ENCODE measurements at regions not wholly inside any gene's neighbourhood (a gene's known extent, or its start where the extent isn't known, plus 50 kb on each side); places are given as distances from the start of the nearest gene placed in this dataset.
"Not testable (repeated sequence)": the region's sequence is repeated elsewhere in the genome, so short reads cannot be mapped to it uniquely, and the experiment has no call there.

DNA sequence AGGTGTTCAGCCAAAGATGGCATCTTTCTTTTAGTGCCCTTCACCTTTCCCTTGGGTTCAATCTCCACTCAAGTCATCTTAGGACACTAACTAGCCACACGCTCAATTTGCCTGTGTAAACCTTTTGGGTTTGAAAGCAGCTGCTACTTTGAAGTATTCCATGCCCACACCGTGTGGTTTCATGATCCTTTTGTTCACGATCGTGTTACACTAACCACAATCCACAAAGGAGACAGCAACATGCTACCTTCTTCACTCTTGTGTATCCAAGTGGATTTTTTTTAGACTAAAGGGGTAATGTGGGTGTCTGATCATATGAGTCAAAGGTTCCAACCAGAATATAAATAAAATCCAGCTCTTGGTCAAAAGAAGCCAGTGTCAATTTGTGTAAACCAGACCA lies 122.7 kb upstream of the FAR2 start:
- no peak overlapping the region for H3K27ac Mint-ChIP-seq
- no peaks in the 10 kb centered on the region for H3K27me3 Mint-ChIP-seq (ENCODE audit: insufficient read depth)
- H3K4me3 Mint-ChIP-seq, result no peak overlapping the region
- H3K9me3 Mint-ChIP-seq, result peaks cover 3% of the 10 kb centered on the region
- no peak for DNase-seq
- TF ChIP-seq, protein P1, sequence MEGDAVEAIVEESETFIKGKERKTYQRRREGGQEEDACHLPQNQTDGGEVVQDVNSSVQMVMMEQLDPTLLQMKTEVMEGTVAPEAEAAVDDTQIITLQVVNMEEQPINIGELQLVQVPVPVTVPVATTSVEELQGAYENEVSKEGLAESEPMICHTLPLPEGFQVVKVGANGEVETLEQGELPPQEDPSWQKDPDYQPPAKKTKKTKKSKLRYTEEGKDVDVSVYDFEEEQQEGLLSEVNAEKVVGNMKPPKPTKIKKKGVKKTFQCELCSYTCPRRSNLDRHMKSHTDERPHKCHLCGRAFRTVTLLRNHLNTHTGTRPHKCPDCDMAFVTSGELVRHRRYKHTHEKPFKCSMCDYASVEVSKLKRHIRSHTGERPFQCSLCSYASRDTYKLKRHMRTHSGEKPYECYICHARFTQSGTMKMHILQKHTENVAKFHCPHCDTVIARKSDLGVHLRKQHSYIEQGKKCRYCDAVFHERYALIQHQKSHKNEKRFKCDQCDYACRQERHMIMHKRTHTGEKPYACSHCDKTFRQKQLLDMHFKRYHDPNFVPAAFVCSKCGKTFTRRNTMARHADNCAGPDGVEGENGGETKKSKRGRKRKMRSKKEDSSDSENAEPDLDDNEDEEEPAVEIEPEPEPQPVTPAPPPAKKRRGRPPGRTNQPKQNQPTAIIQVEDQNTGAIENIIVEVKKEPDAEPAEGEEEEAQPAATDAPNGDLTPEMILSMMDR (IDR thresholded peaks at IDR 0.05), result no peak
- no peaks in the 10 kb centered on the region for H3K36me3 Mint-ChIP-seq (ENCODE audit: low read depth)
- no peaks in the 10 kb centered on the region for H3K4me1 Mint-ChIP-seq (ENCODE audit: low read depth)

DNA sequence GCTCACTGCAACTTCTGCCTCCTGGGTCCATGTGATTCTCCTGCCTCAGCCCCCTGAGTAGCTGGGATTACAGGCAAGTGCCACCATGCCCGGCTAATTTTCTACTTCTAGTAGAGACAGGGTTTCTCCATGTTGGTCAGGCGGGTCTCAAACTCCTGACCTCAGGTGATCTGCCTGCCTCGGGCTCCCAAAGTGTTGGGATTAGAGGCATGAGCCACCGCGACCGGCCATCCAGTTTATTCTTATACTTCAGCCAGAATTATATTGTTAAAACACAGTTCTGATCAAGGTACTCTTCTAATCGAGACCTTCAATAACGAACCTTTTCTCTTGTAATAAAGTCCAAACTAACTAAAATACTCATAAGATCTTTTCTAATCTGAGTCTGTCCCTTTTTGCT lies 119.6 kb upstream of the FAR2 start:
- not testable (repeated sequence) for H3K36me3 Mint-ChIP-seq (ENCODE audit: low read depth); H3K27ac Mint-ChIP-seq; H3K4me1 Mint-ChIP-seq (ENCODE audit: low read depth); H3K9me3 Mint-ChIP-seq; H3K27me3 Mint-ChIP-seq (ENCODE audit: insufficient read depth); H3K4me3 Mint-ChIP-seq; DNase-seq

DNA sequence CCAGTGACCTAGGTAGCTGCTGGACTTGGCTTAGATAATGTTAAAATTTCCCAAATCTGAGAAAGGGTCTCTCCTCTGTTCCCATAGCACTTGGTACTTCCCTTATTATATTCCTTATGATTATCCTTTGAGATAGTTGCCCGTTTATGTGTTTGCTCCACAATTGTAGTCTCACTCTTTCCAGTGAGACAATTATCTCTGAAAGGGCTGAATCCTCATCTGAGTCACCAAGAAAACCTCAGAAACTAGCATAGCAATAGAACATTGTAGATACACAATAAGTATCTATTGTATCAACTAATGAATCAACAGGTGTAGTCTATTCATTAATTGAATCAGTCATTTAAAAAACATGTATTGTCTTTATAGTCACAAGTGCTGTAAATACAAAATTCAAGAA lies 119.1 kb upstream of the FAR2 start:
- Mint-ChIP-seq H3K27me3 (ENCODE audit: insufficient read depth) (no peaks in the 10 kb centered on the region), H3K9me3 (no peaks in the 10 kb centered on the region; the same call in none of the 2 replicates), H3K27ac (no peak overlapping the region), H3K36me3 (ENCODE audit: low read depth) (no peaks in the 10 kb centered on the region), H3K4me3 (no peak overlapping the region), H3K4me1 (ENCODE audit: low read depth) (no peaks in the 10 kb centered on the region)
- TF ChIP-seq, protein P1 (IDR thresholded peaks at IDR 0.05), result no peak
- no peak for DNase-seq

DNA sequence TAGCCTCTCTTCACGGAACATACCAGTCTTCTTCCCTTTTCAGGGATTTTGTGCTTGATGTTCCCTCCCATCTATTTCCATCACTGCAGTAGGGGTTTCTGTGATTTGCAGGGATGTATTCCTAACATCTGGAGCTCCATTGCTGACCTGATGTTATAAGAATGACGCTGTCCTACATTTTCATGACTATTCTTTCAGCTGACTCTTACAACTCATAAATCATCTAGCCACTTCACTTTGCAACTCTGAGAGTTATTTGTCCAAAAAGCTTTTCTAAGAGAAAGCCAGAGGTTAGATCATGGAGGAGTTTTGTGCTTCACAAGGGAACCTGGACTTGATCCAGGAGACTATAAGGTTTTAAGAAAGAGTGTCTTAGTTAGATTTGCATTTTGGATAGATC lies 116.6 kb upstream of the FAR2 start:
- no peak overlapping the region for H3K27ac Mint-ChIP-seq
- H3K27me3 Mint-ChIP-seq (ENCODE audit: insufficient read depth), result no peaks in the 10 kb centered on the region
- H3K9me3 Mint-ChIP-seq, result no peaks in the 10 kb centered on the region; the same call in none of the 2 replicates
- TF ChIP-seq, protein P1 (IDR thresholded peaks at IDR 0.05), result no peak
- H3K4me1 Mint-ChIP-seq (ENCODE audit: low read depth), result no peaks in the 10 kb centered on the region
- no peak overlapping the region for H3K4me3 Mint-ChIP-seq
- no peak for DNase-seq
- H3K36me3 Mint-ChIP-seq (ENCODE audit: low read depth), result no peaks in the 10 kb centered on the region

DNA sequence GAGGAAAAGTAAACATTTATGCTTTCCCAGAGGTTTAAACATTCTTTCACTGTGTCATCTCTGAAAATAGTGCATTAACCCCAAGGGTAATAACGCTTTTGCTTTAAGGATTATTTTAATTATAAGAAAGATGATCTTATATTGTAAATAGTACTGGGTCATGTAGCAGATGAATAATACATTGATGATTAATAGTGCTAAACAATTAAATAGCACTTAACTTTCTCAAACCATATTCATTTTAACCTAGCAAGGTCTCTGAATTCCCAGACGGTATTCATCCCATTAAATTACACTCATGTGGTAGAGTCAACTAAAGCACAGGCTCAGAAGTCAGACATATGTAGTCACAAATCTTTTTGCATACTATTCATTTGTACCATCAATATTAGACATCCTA lies 115.6 kb upstream of the FAR2 start:
- H3K27ac Mint-ChIP-seq, result no peak overlapping the region
- no peaks in the 10 kb centered on the region for H3K4me1 Mint-ChIP-seq (ENCODE audit: low read depth)
- H3K27me3 Mint-ChIP-seq (ENCODE audit: insufficient read depth), result no peaks in the 10 kb centered on the region
- TF ChIP-seq, protein P1 (IDR thresholded peaks at IDR 0.05), result no peak
- no peaks in the 10 kb centered on the region; the same call in none of the 2 replicates for H3K9me3 Mint-ChIP-seq
- no peaks in the 10 kb centered on the region for H3K36me3 Mint-ChIP-seq (ENCODE audit: low read depth)
- H3K4me3 Mint-ChIP-seq, result no peak overlapping the region
- DNase-seq, result no peak

DNA sequence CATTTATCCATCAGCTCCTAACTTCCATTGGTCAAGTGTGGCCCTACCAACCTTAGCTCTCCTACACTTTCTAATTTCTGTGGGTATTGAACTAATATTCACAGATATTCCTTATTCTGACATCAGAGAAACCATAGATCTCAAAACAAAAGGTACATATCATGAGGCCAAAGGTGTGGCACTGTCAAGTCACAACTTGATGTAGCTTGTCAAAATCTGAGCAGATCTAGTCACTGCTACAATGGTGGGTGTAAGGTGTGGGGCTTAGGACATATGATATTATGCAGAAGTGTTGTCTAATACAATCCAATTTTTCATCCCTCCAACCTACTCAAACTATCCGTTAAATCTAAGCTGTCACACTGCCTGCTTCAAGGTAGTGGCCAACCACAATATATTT lies 114.0 kb upstream of the FAR2 start:
- H3K36me3 Mint-ChIP-seq (ENCODE audit: low read depth), result no peaks in the 10 kb centered on the region
- no peak overlapping the region for H3K4me3 Mint-ChIP-seq
- H3K4me1 Mint-ChIP-seq (ENCODE audit: low read depth), result no peaks in the 10 kb centered on the region

More for the DNA sequence above, 114.0 kb upstream of the FAR2 start:
- no peak overlapping the region for H3K27ac Mint-ChIP-seq
- TF ChIP-seq, protein P1 (IDR thresholded peaks at IDR 0.05), result no peak
- no peak for DNase-seq
- H3K27me3 Mint-ChIP-seq (ENCODE audit: insufficient read depth), result no peaks in the 10 kb centered on the region
- H3K9me3 Mint-ChIP-seq, result peaks cover 3% of the 10 kb centered on the region
